AG08395 (cell line): ENCODE measurements at regions not wholly inside any gene's neighbourhood (a gene's known extent, or its start where the extent isn't known, plus 50 kb on each side); places are given as distances from the start of the nearest gene placed in this dataset.
"Not testable (repeated sequence)": the region's sequence is repeated elsewhere in the genome, so short reads cannot be mapped to it uniquely, and the experiment has no call there.

ENCODE experiments used
- DNase-seq: peaks from one replicate; pipeline ENCODE4 v3.0.0; 2012; ENCODE audit warnings: mixed read lengths, low spot score

- DNase-seq, result no peak
These were observed 146.4 kb downstream of the C11orf91 start for GRCh38 chr11:33554219-33554618.

GRCh38 chr11:33553486-33553885, 147.1 kb downstream of the C11orf91 start:
- no peak for DNase-seq

GRCh38 chr11:33552756-33553155, 147.9 kb downstream of the C11orf91 start:
- no peak for DNase-seq

GRCh38 chr11:33551051-33551450, 149.6 kb downstream of the C11orf91 start:
- no peak for DNase-seq

GRCh38 chr11:33549483-33549882, 151.1 kb downstream of the C11orf91 start:
- no peak for DNase-seq

GRCh38 chr11:33545931-33546330, 154.7 kb downstream of the C11orf91 start:
- peak; percentile 46 for DNase-seq

GRCh38 chr11:33544593-33545373, 155.8 kb downstream of the C11orf91 start:
- no peak for DNase-seq

- peak; percentile 24 for DNase-seq
These were observed 156.8 kb downstream of the C11orf91 start for GRCh38 chr11:33543823-33544222.

- peak; percentile 65 for DNase-seq
These were observed 157.7 kb downstream of the C11orf91 start for GRCh38 chr11:33542921-33543320.

GRCh38 chr11:33540946-33541915, 159.4 kb downstream of the C11orf91 start:
- no peak for DNase-seq

- no peak for DNase-seq
These were observed 160.2 kb downstream of the C11orf91 start for GRCh38 chr11:33540427-33540826.

- peak; percentile 23 for DNase-seq
These were observed 160.9 kb downstream of the C11orf91 start for GRCh38 chr11:33539751-33540150.

- DNase-seq, result no peak
These were observed 161.9 kb downstream of the C11orf91 start for GRCh38 chr11:33538726-33539125.

GRCh38 chr11:33536178-33536577, 164.4 kb downstream of the C11orf91 start:
- DNase-seq, result no peak

- DNase-seq, result no peak
These were observed 166.1 kb downstream of the C11orf91 start for GRCh38 chr11:33534575-33534974.

- DNase-seq, result no peak
These were observed 167.1 kb downstream of the C11orf91 start for GRCh38 chr11:33533386-33534052.

- no peak for DNase-seq
These were observed 167.8 kb downstream of the C11orf91 start for GRCh38 chr11:33532720-33533385.

- DNase-seq, result no peak
These were observed 168.4 kb downstream of the C11orf91 start for GRCh38 chr11:33532257-33532656.

- DNase-seq, result peak; percentile 92
These were observed 168.9 kb downstream of the C11orf91 start for GRCh38 chr11:33531743-33532181.

- peak; percentile 73 for DNase-seq
These were observed 169.8 kb downstream of the C11orf91 start for GRCh38 chr11:33530815-33531214.

GRCh38 chr11:33529461-33529860, 171.2 kb downstream of the C11orf91 start:
- DNase-seq, result no peak

GRCh38 chr11:33527738-33528137, 172.9 kb downstream of the C11orf91 start:
- DNase-seq, result not testable (repeated sequence)
